Neuronal stem cell (in vitro differentiated cells): ENCODE measurements at regions not wholly inside any gene's neighbourhood (a gene's known extent, or its start where the extent isn't known, plus 50 kb on each side); places are given as distances from the start of the nearest gene placed in this dataset.
A peak's percentile ranks its signal among the peaks of the same experiment; 100 is the strongest.

Source experiments
- DNase-seq: peaks from one replicate; pipeline ENCODE4 v3.0.0-alpha.2; 2013; ENCODE audit warnings: low spot score
- H2AFZ ChIP-seq: one replicate; pipeline ENCODE4 v1.6.1; 2013; ENCODE audit warnings: mild to moderate bottlenecking, low read length, inconsistent platforms
- H2AK5ac ChIP-seq: 2 replicates; pipeline ENCODE4 v1.6.1; 2013; ENCODE audit warnings: low read depth, mild to moderate bottlenecking, inconsistent platforms, low read length, moderate library complexity, mixed read lengths
- H2BK120ac ChIP-seq: 2 replicates; pipeline ENCODE4 v1.6.1; 2013; ENCODE audit warnings: low read depth, mild to moderate bottlenecking, inconsistent platforms, low read length, moderate library complexity, mixed read lengths
- H2BK12ac ChIP-seq: one replicate; pipeline ENCODE4 v1.6.1; 2013; ENCODE audit warnings: low read length, inconsistent platforms
- H2BK15ac ChIP-seq: 2 replicates; pipeline ENCODE4 v1.6.1; 2013; ENCODE audit warnings: mild to moderate bottlenecking, low read length, inconsistent platforms, mixed read lengths
- H2BK5ac ChIP-seq: one replicate; pipeline ENCODE4 v1.6.1; 2013; ENCODE audit warnings: inconsistent platforms, mild to moderate bottlenecking, low read length, moderate library complexity
- H3K14ac ChIP-seq: one replicate; pipeline ENCODE4 v1.6.1; 2013; ENCODE audit warnings: low read length, inconsistent platforms
- H3K18ac ChIP-seq: 2 replicates; pipeline ENCODE4 v1.6.1; 2013; ENCODE audit warnings: low read length, inconsistent platforms
- H3K23ac ChIP-seq: 2 replicates; pipeline ENCODE4 v1.6.1; 2013; ENCODE audit warnings: low read depth, mild to moderate bottlenecking, mixed read lengths, low read length, inconsistent platforms; ENCODE audit not compliant: poor library complexity
- H3K27ac ChIP-seq: replicated peaks from 3 replicates; pipeline ENCODE4 v1.5.1; 2013; ENCODE audit warnings: low read length, inconsistent platforms
- H3K27me3 ChIP-seq, 3 experiments: 2 replicates each; pipeline ENCODE4 v1.6.1; 2013; ENCODE audit warnings: low read length in 3 of 3, mild to moderate bottlenecking in 2 of 3, inconsistent platforms in 1 of 3, low read depth in 1 of 3, mixed read lengths in 1 of 3, moderate library complexity in 1 of 3; ENCODE audit not compliant: control insufficient read depth in 3 of 3, insufficient read depth in 3 of 3
- H3K36me3 ChIP-seq, 2 donors: replicated peaks in 1 of 2; 2 replicates each; pipeline ENCODE4 v1.6.1; 2013; ENCODE audit warnings: low read length in 2 of 2; ENCODE audit not compliant: control insufficient read depth in 2 of 2, insufficient read depth in 2 of 2
- H3K4ac ChIP-seq: 2 replicates; pipeline ENCODE4 v1.6.1; 2013; ENCODE audit warnings: inconsistent platforms, mild to moderate bottlenecking, low read length, moderate library complexity
- H3K4me1 ChIP-seq, 2 donors: 1 replicate in 1 of 2; 2 replicates in 1 of 2; pipeline ENCODE4 v1.6.1; 2013; ENCODE audit warnings: low read length in 2 of 2, low read depth in 1 of 2; ENCODE audit not compliant: control insufficient read depth in 2 of 2, insufficient read depth in 1 of 2
- H3K4me2 ChIP-seq: one replicate; pipeline ENCODE4 v1.6.1; 2013; ENCODE audit warnings: mild to moderate bottlenecking, low read length, inconsistent platforms; ENCODE audit not compliant: insufficient read depth, poor library complexity, severe bottlenecking
- H3K4me3 ChIP-seq, 2 donors: 2 replicates each; pipeline ENCODE4 v1.5.1; 2013; ENCODE audit warnings: low read length in 2 of 2, mild to moderate bottlenecking in 2 of 2, inconsistent platforms in 1 of 2, moderate library complexity in 1 of 2
- H3K79me1 ChIP-seq: one replicate; pipeline ENCODE4 v1.6.1; 2013; ENCODE audit warnings: low read depth, mild to moderate bottlenecking, inconsistent platforms, low read length, moderate library complexity
- H3K9ac ChIP-seq: one replicate; pipeline ENCODE4 v1.6.1; 2013; ENCODE audit warnings: mild to moderate bottlenecking, low read depth, low read length, inconsistent platforms; ENCODE audit not compliant: poor library complexity
- H3K9me3 ChIP-seq, 2 donors: replicated peaks in 1 of 2; 2 replicates each; pipeline versions ENCODE3 to v1.6.1; 2013; ENCODE audit warnings: low read length in 2 of 2, mild to moderate bottlenecking in 2 of 2, inconsistent platforms in 1 of 2, low read depth in 1 of 2, mixed read lengths in 1 of 2, moderate library complexity in 1 of 2; ENCODE audit not compliant: control insufficient read depth in 2 of 2, insufficient read depth in 1 of 2
- H4K8ac ChIP-seq: one replicate; pipeline ENCODE4 v1.6.1; 2013; ENCODE audit warnings: low read depth, mild to moderate bottlenecking, inconsistent platforms, low read length, moderate library complexity
- H4K91ac ChIP-seq: one replicate; pipeline ENCODE4 v1.6.1; 2013; ENCODE audit warnings: low read length, low read depth, mild to moderate bottlenecking, inconsistent platforms; ENCODE audit not compliant: poor library complexity
- WGBS, 2 donors: extraction: QIAGEN DNeasy Blood & Tissue Kit; methylation state at CpG; one replicate each; pipeline ENCODE4 v1.1.7; 2013; ENCODE audit warnings: missing lambda C conversion rate in 2 of 2, mixed read lengths in 1 of 2; ENCODE audit not compliant: insufficient read length in 2 of 2, insufficient replicate concordance in 1 of 2; ENCODE audit errors: extremely low coverage in 2 of 2; 5-methylcytosine and 5-hydroxymethylcytosine counted together

DNA sequence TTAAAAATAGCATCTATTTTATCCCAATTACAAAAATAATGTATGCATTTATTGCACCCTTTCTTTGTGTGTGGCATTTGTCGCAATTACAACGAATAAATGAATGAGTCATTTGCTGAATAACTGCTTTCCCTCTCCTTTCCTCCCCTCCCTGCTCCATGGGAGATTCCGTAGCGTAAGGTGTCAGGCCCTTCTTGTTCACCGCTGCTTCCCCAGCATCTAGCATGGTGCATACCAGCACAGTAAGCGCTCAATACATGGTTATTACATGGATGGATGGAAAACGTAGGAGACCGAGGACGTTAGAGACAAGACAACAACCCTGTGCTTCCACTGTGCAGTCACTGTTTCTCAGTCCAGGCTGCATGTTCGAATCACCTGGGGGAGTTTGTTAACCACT is 336.0 kb upstream of the EEF2KMT start:
- Histone ChIP-seq H2BK12ac (no peak overlapping the region), H4K91ac (no peak overlapping the region), H2AFZ (no peak overlapping the region), H2BK120ac (no peak overlapping the region), H3K9me3 (no peaks in the 10 kb centered on the region), H3K36me3 (no peaks in the 10 kb centered on the region), H2BK15ac (no peak overlapping the region), H3K27ac (no peak overlapping the region), H3K9ac (no peak overlapping the region), H3K23ac (no peak overlapping the region), H3K4ac (no peak overlapping the region), H2BK5ac (no peak overlapping the region), H3K79me1 (no peaks in the 10 kb centered on the region), H2AK5ac (no peak overlapping the region), H3K18ac (peak overlapping the region; percentile 24), H3K14ac (no peak overlapping the region), H4K8ac (no peak overlapping the region), H3K4me3 (no peak overlapping the region), H3K27me3 (no peaks in the 10 kb centered on the region), H3K4me1 (peaks cover 0 to 6% of the 10 kb centered on the region in 2 donors), H3K4me2 (no peak overlapping the region)
- no CpG with 5 or more reads among the region's 10 CpGs for WGBS, 2 donors
- DNase-seq = no peak

DNA sequence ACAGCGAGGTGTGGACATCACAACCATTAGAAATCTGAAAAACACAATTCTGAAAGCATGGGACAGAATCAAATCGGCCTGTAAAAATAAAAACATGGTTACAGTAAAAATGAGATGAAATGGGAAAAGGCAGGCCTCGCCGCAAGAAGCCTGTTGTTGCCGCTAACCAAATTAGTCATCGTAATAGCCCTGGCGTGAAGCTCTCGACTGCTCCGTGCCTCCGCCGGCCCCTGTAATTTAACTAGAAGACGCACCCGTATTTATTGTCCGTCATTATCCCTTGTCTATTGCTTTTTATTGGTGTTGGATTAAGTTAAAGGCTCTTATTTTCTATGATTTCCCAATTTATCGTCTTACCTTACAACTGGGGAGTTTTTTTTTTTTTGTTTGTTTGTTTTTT is 334.6 kb upstream of the EEF2KMT start:
- no peak overlapping the region for H2AFZ ChIP-seq
- H3K9me3 ChIP-seq = no peaks in the 10 kb centered on the region
- H3K4me2 ChIP-seq = no peak overlapping the region
- H2AK5ac ChIP-seq = no peak overlapping the region
- WGBS, 2 donors = no CpG with 5 or more reads among the region's 15 CpGs
- no peak overlapping the region for H3K14ac ChIP-seq
- no peak overlapping the region for H2BK15ac ChIP-seq
- H4K8ac ChIP-seq = no peak overlapping the region
- H3K18ac ChIP-seq = no peak overlapping the region
- H2BK5ac ChIP-seq = no peak overlapping the region
- H4K91ac ChIP-seq = no peak overlapping the region
- H3K27me3 ChIP-seq = no peaks in the 10 kb centered on the region
- no peak overlapping the region for H2BK12ac ChIP-seq
- H3K4me1 ChIP-seq = peaks cover 0 to 9% of the 10 kb centered on the region in 2 donors
- H3K27ac ChIP-seq = no peak overlapping the region
- H3K79me1 ChIP-seq = no peaks in the 10 kb centered on the region
- no peak overlapping the region for H3K23ac ChIP-seq
- no peak overlapping the region for H3K9ac ChIP-seq
- H2BK120ac ChIP-seq = no peak overlapping the region
- no peak overlapping the region for H3K4me3 ChIP-seq
- H3K36me3 ChIP-seq = no peaks in the 10 kb centered on the region
- DNase-seq = no peak
- H3K4ac ChIP-seq = no peak overlapping the region

DNA sequence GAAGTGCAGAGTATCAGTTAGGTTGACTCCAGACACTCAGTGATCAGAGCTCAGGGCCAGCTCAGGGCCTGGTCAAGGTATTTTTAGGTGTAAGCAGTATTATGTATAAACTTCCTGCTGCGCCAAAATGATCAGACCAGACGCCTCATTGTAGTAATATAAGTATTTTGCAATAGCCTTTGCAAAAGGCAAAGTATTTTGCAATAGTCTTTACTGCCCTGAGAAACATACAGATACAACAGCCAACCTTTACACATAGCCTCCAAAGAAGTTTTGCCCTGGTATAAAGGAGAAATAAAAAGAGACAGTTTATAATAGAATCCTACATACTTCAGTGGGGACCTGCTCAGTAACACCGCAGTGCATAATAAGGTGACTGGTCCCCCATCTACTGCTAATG is 333.0 kb upstream of the EEF2KMT start:
- no peak overlapping the region for H2BK120ac ChIP-seq
- no peaks in the 10 kb centered on the region for H3K79me1 ChIP-seq
- H2BK12ac ChIP-seq = no peak overlapping the region
- no peak overlapping the region for H3K9ac ChIP-seq
- no peak overlapping the region for H4K8ac ChIP-seq
- H2BK5ac ChIP-seq = no peak overlapping the region
- no peak overlapping the region for H3K4me2 ChIP-seq
- H3K27ac ChIP-seq = no peak overlapping the region
- no peak overlapping the region for H3K23ac ChIP-seq
- H2BK15ac ChIP-seq = no peak overlapping the region
- no peak overlapping the region for H4K91ac ChIP-seq
- no peak overlapping the region for H3K4me3 ChIP-seq
- no peak overlapping the region for H3K18ac ChIP-seq
- DNase-seq = no peak
- no CpG with 5 or more reads among the region's 3 CpGs for WGBS, 2 donors
- H3K14ac ChIP-seq = no peak overlapping the region
- no peak overlapping the region for H3K4ac ChIP-seq
- H2AK5ac ChIP-seq = no peak overlapping the region
- peaks cover 0 to 9% of the 10 kb centered on the region in 2 donors for H3K4me1 ChIP-seq
- no peak overlapping the region for H2AFZ ChIP-seq
- no peaks in the 10 kb centered on the region for H3K36me3 ChIP-seq
- H3K27me3 ChIP-seq = no peaks in the 10 kb centered on the region
- no peaks in the 10 kb centered on the region for H3K9me3 ChIP-seq

DNA sequence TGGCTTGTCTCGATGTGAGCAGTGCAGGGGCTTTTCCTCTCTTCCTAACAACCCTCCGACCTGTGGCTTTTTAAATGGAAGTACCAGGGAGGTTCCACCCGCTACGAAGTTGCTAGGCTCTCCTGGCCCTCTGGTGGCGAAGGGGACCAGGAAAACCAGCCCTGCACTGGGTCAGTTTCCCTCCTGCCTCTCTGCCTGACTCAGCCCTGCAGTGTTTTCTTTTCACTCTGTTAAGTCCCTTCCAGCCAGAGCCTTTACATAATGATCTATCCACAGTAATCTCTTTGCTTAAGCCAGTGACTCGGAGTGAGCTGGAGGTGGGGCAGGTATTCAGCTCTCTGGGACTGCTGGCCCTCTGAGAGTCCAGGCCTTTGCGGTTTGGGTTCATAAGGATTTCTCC is 331.3 kb upstream of the EEF2KMT start:
- Histone ChIP-seq H3K4me2 (no peak overlapping the region), H3K9me3 (no peaks in the 10 kb centered on the region), H2BK120ac (no peak overlapping the region), H4K91ac (no peak overlapping the region), H3K4me1 (peaks cover 0 to 9% of the 10 kb centered on the region in 2 donors), H3K23ac (no peak overlapping the region), H3K79me1 (no peaks in the 10 kb centered on the region), H2AK5ac (no peak overlapping the region), H3K4me3 (no peak overlapping the region), H4K8ac (no peak overlapping the region), H2BK5ac (no peak overlapping the region), H3K27me3 (no peaks in the 10 kb centered on the region), H3K27ac (no peak overlapping the region), H2AFZ (no peak overlapping the region), H3K36me3 (no peaks in the 10 kb centered on the region), H3K9ac (no peak overlapping the region), H3K4ac (no peak overlapping the region), H3K18ac (no peak overlapping the region), H3K14ac (no peak overlapping the region), H2BK15ac (no peak overlapping the region), H2BK12ac (no peak overlapping the region)
- no CpG with 5 or more reads among the region's 7 CpGs for WGBS, 2 donors
- DNase-seq = no peak
